ENCODE measurements at regions not wholly inside any gene's neighbourhood (a gene's known extent, or its start where the extent isn't known, plus 50 kb on each side); places are given as distances from the start of the nearest gene placed in this dataset.
"Not testable (repeated sequence)": the region's sequence is repeated elsewhere in the genome, so short reads cannot be mapped to it uniquely, and the experiment has no call there.

DNA sequence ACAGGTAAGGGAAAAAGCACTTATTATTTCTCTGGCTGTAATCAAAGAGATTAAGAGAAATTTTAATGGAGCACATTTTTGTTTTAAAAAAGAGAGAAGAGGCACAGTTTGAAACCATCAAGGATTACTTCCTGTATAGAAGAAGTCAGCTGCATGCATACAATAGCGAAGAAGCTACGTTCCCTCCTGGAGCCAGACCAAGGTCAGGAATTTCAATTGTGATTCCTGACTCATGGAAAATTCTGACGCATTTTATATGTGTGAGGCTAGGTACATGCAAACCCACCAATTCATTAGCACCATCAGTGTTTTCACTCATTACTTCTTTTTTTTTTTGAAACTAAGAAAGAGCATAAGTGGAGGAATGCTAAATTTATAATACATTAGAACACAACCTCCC lies 232.7 kb upstream of the SGK1 start:
- DNase-seq: no peak

DNA sequence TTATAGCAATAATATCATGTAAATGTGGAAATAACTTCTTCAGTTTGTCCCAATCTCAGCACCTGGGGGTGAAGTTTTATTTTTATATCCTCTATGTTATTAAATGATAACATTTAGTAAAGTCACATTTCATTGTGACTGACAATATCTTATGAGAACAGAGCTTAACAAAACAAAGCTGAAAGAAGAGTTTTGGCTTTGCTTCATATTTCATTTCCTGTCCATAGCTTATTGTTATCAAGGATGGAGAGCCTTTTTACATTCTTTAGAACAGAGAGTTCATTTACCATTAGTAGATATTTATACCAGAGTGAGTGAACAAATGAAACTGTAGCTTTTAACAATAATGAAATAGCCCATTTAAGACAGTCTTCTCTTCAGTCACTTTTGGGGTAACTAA lies 231.9 kb upstream of the SGK1 start:
- no peak for DNase-seq

DNA sequence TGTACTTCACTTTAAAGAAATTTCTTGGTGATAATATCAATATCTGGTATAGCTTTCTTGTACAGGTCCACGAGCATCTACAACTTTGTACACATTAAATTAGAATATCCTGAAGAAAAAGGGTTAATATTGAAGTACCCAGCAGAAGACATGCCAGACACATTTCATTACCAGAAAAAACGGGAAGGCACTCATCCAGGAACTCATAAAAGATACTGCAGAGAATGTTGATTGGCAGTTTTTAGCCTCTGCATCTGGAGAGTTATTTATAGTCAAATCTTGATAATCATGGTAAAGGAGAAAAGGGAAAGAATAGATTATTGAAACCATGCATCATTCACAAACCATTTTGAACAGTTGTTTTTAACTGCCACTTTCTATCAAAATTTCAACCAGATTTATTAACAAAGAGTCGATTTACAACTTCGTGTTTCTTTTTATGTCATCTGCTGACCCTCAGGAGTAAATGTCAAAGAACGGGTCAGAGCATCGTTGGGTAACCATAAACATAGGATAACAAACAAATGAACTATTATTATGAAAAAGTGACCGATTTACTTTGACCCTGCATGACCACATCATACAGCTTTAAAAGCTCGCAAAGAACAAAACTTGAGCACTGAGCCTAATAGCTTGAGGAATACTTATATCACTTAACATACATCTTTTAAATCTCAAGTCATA lies 229.2 kb upstream of the SGK1 start:
- no peak for DNase-seq

DNA sequence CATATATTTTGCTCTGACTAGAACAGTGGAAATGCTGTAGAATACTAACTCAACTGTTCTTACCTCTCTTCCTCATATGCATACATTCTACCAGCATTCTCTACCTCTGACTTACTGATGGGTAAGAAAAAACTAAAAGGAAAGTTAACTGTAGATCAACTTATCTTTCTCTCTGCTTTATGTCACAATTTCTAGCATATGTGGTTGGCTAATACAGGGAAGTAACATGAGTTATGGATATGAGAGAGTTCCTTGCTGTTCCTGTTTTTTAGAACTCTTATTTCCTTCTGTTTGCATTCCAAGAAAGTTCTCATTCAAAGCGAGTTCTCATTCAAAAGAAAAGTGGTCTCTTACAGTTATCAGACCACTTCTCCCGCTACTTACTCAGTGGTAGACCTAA lies 226.8 kb upstream of the SGK1 start:
- DNase-seq: no peak

DNA sequence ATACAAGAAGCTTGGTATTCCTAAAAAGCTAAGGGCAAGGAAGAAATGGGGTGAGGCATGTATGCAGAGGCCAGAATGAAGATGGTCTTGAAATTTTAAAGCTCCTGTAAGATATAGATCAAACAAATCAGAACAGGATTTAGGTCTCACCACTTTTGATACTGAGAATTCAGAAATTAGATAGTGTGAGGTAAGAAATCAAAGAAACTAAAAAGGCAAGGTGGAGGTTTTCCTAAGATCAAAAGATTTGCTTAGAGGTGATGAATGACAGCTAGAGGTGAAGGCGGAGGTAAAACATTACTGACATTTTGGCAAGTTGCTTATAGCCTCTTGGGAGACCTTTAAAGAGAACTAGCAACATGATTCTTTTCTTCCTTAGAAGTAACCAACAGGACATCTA lies 225.2 kb upstream of the SGK1 start:
- DNase-seq: no peak

DNA sequence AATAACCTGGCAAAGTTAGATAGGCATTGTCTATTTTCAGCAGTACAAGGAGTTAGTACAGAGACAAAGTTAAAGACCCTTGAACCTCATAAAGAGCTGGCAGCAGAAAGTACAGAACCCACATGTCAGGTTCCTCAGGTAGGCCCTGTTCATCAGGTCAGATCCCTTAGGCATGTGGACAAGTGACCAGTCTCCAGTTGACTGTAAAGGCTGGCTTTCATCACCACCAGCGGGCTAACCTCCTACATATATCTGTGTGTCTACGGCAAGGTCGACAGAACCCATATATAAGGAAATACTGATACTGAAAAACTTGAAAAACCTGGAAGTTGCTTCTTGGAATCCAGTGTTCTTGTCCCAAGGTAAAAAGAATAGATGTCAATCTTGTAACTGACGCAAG lies 223.1 kb upstream of the SGK1 start:
- DNase-seq: no peak

DNA sequence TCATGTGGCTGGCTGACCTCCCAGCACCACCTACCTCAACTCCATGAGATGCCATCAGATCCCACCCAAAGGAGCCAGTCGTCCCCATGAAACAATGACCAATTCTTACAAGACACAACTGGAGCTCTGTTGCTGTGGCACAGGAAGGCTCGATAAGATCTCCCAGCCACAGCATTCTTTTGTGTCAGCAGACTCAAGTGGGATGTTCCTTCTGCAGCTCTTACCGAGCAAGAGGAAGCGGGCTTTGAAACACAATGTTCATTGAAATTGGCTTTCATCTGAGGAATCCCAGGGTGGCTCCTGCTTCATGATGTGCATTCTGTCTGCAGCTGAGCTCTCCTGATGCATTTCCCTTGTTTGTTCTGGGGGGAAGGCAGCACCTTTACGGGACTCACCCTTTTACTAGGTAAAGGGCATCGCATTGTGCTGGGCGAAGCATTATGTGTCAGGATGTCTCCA lies 222.0 kb upstream of the SGK1 start:
- no peak for DNase-seq

DNA sequence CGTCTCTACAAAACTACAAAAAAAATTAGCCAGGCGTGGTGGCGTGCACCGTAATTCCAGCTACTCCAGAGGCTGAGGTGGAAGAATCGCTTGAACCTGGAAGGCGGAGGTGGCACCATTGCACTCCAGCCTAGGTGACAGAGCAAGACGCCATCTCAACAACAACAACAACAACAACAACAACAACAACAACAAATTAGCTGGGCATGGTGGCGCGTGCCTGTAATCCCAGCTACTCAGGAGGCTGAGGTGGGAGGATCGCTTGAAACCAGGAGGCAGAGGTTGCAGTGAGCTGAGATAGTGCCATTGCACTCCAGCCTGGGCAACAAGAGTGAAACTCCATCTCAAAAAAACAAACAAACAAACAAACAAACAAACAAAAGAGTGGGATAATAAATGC lies 219.9 kb upstream of the SGK1 start:
- DNase-seq: not testable (repeated sequence)

DNA sequence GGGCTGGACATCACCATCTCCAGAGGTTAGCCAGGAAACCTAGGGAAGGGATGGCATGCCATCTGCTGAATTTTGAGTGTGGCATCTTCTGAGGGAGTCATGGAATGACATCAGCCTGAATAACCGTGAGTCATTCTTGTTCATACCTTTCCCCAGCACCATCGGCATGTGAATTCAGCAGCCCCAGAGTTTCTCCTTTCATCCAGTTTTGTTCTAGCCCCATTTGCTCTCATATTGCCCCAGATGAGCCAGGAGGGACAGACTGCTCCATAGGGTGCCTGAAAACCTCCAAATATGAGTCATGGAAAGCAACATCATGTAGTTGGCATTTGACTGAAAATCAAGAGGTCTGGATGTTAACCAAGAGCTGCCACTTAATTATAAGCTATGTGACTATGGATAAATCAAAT lies 219.2 kb upstream of the SGK1 start:
- no peak for DNase-seq

DNA sequence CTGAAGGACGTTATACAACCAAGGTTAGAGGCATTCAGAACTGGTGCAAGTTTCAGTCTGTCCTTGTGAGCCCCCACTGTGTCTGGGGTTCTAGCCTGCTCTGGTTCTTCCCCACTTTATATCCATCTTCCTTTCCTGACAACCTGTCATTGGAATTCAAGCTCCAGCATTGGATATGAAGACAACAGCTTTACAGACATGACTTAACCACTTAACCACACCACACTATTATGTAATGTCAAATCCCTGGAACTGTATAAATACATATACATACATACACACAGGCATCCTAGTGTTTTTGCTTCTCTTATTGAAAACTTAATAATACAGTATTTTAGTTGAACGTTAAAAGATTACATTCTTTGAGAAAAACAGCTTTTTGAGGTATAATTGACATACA lies 217.9 kb upstream of the SGK1 start:
- no peak for DNase-seq

DNA sequence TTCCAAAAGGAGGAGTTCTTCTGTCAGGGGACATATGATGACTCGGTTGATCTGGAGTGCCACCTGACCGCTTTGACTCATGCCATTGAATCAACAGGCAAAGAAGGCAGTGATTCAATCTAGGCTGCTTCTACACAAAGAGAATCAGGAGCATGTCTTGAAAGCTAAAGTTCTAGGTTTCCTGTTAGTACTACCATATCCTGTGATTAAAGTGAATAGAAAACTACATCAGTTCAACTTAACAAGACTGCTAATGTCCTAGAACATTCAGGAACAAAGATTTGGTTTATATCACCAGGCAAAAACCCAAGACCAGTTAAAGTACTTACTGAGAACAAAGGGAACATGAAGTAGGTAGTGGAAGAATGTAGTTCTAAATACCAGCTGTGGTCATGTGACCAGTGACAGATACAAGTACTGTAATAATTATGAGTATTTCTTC lies 216.8 kb upstream of the SGK1 start:
- no peak for DNase-seq

DNA sequence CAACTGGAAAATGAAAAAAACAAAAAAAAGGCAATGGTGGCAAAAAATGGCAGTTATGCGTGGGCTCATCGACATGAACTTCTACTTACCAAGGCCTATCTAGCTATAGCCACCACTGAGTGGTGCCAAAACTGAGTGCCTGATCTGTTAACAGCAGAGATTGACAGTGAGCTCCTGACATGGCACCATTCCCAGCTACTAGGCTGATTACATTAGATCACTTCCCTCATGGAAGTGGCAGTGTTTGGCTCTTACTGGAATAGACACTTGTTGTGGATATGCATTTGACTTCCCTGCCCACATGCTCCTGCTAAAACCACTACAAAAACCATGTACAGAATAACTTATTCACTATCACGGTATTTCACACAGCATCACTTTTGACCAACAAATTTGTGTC lies 216.1 kb upstream of the SGK1 start:
- no peak for DNase-seq

DNA sequence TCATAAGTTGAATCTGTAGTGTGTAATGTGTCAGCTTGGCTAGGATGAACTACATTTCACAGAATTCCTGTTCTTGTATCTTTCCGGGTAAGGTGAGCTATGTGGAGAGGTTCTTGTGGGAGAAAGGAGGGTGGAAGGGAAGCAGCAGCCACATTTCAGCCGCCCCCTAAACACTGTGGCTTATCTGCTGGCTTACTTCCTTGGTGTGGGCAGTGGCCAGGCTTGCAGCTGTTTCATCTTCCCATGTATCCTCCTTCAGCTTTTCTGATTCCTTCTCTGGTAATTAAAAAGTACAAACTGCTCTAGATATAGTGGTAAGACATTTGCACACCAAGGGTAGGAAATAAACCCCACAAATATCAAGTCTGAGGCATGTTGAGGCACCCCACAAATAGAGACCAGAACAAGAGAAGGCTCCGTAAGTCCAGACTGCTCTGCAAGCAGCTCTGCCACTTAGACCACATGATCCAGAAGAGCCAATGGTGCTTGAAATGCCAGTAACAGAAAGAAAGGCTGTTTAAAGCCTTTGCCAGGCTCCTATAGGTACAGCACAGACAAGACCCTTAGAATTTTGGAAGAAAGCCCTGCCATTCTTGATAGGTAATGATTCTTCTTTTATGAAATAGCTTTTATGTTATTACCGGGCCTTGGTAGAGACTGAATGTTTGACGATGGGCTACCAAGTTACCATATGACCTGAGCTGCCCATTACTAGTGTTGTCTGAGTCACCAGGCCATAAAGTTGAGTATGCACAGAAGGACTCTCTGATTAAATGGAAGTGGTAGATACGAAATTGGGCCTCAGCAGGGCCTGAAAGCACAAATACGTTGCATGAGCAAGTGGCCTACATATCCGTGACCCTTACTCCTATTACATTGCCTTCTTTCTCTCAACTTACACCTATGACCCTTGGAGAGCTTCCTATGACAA lies 215.0 kb upstream of the SGK1 start:
- DNase-seq: no peak

DNA sequence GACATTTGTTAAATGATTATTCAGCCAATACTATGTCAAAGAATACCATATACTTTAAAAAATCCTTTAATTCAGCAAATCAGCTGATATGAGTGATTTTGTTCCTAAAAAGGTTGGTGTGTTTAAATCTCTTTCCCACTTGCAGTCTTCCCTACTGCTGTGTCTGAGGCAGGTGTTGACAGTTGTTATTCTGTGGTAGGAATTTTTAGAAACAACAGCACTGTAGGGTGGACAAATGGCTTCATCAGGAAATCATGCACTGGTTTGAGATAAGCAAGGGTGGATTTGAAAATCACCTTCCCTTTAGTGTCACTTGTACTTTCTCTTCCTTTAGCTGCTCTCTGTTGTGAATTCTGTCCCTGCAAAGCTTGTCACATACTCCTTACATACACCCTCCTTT lies 213.7 kb upstream of the SGK1 start:
- no peak for DNase-seq

DNA sequence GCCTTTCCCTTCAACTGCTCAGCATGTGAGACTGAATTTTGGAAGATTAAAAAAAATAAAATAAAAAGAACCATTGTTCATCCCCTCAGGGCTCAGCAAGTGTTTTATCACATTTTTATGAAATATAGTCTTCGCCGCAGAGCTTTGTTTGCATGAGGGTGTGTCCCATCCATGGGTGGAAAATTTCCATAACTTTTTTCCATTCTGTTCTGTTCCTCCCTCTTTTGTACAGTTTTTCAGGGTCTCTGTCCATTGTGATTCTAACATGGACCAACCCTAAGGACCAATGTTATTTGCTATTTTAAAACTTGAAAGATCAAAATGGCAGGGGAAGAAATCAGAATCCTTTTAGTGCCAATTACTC lies 213.3 kb upstream of the SGK1 start:
- no peak for DNase-seq

DNA sequence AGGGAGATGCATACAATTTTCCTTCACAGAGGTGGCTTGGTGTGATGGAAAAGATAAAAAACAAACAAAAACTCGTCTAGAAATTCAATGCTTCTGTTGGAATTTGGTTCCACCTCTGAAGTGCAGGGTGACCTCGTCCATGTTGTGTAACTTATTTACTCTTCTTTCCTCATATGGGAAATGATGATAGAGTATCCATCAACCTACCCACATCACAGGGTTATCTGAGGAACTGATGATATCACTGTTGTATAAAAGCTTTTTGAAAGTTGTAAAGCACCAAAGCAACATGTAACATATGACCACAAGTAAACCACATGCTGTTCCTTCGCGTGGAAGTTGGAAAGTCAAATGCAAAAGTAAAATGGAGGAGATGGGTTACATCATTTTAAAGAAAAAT lies 212.0 kb upstream of the SGK1 start:
- DNase-seq: no peak

DNA sequence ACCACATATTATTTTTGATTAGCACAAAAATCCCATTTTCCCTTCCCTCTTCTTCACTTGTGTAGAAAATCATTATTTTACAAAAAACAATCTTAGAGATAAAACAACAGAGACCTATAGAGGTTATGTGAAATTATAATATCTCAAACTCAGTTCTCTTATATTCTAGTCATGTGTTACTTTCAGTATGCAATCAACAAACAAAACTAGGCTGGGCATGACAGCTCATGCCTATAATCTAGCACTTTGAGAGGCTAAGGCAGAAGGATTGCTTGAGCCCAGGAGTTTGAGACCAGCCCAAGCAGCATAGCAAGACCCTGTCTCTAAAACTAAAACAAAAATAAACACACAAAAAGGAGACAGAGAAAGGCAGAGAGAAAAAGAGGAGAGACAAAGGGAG lies 211.4 kb upstream of the SGK1 start:
- no peak for DNase-seq

DNA sequence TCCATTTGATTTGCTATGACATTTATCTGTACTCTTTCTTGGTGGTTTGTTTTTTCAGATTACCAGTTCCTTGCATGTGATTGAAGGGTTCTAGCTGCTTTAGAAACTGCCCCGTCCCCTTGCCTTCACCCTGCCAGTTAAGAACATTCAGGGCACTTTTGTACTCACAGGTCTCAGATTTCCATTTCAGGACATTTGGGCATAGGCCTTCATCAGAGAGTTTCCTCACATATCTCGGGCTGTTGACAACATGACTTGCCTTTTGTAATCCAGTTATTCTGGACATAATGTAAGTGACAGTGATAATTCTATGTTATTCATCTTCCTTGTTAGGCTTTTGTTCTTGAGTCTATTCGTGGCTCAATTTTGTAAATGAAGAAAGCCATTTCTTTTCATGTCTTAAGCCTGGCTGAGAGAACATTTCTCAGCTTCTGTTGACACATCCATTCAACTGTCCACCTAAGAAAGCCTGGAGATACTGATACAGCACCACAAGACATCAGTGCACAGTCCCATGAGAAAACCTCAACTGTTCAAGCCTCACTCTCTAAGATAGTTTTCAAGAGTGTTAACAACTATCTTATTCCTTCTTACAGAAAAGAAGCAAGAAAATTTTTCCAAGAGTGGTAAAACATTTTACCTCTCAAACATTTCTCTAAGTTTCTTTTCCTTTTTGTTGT lies 209.3 kb upstream of the SGK1 start:
- no peak for DNase-seq

DNA sequence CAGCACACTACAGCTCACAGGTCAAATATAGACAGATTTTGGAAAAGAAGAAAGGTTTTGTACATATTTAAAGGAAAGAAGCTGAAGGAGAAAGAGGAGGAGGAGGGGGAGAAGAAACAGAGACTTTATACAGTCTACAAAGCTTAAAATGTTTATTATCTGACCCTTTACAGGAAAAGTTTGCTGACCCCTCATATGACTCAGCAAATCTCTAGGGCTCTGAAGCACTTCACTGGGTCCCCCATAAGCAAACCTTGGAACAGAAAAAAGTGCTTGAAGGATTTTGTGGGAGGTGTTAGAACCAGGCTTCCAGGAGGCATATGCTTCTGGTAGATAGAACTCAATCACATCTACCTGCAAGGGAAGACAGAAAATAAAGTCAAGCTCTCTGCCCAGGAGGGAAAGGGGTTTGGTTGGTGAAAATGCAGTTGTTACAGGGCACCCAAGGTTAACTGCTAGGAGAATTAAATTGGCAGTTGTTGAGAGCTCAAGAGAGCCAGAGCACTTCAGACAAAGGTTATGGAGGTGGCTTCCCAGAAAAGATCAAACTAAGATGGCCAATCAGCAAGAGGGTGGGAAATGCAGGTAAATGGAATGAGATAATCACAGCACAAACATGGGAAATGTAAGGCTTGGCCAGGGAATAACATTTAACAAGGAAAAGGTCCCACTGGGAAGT lies 207.4 kb upstream of the SGK1 start:
- DNase-seq: no peak

DNA sequence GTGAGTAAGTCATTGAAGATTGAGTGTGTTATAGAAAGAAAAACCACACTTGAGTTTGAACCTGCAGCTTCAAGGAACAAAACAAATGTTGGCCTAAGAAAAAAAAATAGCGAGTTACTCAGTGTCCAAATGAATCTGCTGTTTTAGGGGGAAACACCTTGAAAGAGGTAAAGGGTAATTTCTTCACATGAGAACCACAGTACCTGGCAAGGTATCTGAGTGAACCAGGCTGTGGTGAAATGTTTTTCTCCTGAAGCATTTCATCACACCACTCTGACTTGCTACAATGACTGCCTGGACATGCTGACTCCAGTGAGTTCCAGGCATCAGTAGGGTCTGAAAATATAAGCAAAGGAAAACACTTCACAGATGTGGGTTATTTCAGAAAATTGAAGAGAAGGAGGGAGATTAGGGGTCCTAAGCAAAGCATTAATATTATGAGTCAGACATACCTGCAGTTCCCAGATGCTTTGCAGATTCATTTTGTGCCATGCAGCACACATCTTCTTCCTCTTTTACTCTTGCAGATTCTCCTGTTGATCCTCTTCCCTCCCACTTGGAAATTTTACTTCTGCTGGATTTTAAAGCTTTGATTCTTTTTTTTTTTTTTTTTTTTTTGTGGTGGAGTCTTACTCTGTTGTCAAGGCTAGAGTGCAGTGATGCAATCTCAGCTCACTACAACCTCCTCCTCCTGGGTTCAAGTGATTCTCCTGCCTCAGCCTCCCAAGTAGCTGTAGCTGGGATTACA lies 206.2 kb upstream of the SGK1 start:
- DNase-seq: no peak

DNA sequence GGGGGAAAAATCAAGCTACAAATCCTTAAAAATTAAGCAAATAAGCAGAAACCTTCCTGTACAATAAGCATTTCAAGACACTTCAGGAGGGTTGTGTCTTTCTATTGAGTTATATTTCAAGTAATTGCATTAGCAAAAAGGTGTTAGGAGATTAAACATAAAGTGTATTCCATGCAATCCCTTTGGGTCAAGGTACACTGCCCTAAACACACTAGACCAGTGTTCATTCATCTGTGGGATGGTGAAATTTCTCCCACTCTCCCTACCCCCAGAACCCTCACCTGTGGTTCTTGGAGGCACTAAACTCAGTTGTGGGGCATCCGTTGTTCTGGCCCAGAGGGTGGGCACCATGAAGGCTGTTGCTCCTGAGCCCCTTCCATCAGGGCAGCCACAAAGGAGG lies 205.1 kb upstream of the SGK1 start:
- DNase-seq: no peak

DNA sequence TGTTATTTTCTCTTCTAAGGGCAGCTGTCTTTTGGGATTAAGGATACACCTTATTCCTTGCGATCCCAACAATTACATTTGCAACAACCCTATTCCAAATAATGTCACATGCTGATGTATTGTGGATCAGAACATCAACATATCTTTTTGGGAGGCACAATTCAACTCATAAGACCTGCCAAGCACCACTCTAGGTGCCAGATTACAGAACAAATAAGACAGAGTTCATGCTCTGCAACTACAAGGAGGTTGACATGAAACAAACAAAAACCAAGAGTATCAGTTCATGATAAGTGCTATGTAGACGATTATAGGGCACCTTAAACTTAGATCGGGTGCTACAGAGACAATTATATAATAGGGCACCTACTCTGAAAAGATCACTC lies 203.2 kb upstream of the SGK1 start:
- no peak for DNase-seq

Measured in NCI-H1694 treated with DMSO at 0.1 percent for 48 hours (cell line).